Fibroblast of upper back skin (primary cell): ENCODE measurements at regions not wholly inside any gene's neighbourhood (a gene's known extent, or its start where the extent isn't known, plus 50 kb on each side); places are given as distances from the start of the nearest gene placed in this dataset.
A peak's percentile ranks its signal among the peaks of the same experiment; 100 is the strongest.

Source experiments
- DNase-seq: peaks from one replicate; pipeline ENCODE4 v3.0.0-alpha.2; 2013

DNA sequence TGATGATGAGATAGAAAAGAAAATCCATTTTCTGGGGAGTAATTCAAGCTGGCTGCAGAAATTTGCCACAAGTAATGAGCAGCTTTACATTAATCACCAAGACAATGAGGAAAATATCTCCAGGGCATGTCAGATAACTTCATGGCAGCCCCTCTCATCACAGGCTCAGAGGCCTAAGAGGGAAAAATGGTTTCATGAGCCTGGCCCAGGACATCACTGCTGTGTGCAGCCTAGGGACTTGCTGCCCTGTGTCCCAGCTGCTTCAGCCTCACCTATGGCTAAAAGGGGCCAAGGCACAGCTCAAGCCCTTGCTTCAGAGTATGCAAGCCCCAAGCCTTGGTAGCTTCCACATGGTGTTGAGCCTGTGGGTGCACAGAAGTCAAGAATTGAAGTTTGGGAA lies 161.7 kb downstream of the OPA1 start:
- no peak for DNase-seq

DNA sequence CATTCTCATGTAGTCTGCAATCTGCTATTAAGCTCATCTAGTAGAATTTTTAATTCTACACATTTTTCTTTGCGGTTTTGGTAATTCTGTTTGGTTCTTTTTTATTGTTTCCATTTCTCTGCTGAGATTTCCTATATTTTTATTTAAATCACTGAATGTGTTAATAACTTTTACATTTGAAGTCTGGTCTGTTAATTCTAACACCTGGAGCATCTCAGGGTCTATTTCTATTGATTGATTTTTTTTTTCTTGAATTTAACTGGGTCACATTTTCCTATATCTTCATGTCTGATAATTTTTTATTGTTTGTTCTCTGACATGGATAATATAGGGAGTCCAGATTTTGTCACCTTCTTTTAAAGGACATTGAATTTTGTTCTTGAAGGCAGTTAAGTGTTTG lies 163.5 kb downstream of the OPA1 start:
- DNase-seq: no peak

DNA sequence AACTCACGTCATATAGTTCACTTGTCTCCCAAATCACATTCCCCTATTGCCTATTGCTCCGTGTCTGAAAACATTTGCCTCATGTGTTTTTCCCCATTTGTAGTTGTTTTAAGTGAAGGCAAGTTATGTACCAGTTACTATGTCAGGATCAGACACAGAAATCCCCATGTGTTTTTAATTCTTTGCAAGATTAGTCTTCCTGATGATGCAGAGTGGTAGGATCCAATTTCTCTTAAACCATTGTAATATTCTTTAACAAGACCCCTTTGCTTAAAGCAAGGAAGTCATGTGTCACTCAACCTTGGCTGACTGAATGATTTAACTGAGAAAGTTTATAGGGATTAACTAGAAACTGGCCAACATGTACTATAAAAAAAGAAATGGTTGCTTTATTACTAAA lies 164.4 kb downstream of the OPA1 start:
- peak; percentile 21 for DNase-seq

GRCh38 chr3:193761969-193762368 lies 169.0 kb downstream of the OPA1 start:
- no peak for DNase-seq

- DNase-seq: no peak
These were observed 169.6 kb downstream of the OPA1 start for GRCh38 chr3:193762657-193763056.

GRCh38 chr3:193764959-193765358 lies 172.0 kb downstream of the OPA1 start:
- no peak for DNase-seq

GRCh38 chr3:193767353-193768069 lies 174.5 kb downstream of the OPA1 start:
- DNase-seq: no peak

DNA sequence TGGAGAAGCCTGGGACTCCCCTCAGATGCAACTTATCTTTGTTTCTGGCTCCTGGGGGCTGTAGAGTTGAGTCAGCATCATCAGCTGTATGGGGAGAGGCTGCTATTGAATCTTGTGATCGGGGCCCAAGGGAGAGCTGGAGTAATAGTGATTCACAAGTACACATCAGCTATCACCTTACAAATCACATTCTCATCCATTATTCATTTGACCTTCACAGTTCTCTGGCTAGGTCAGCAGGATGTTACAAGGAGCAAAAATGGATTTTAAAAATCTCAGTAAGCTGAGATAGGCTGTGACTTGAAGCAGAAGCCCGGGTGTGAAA lies 175.0 kb downstream of the OPA1 start:
- peak; percentile 83 for DNase-seq

DNA sequence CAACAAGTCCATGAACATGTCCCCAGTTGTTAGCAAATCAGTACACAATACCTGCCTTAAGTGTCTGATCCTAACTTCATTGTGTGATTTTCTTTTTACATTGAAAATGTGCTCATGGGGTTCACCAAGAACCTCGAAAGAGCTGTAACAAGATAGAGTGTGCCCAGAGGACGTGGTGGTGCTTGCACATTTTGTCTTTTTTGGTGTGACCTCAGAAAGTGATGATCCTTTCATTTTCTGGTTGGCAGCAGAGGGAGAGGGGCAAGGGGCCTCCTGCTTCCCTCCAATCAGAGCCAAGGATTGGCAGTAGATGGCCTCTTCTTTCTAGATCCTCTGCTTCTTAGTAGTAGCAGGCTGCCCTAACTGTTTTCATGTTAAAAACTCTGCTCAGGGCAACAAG lies 176.4 kb downstream of the OPA1 start:
- DNase-seq: no peak

DNA sequence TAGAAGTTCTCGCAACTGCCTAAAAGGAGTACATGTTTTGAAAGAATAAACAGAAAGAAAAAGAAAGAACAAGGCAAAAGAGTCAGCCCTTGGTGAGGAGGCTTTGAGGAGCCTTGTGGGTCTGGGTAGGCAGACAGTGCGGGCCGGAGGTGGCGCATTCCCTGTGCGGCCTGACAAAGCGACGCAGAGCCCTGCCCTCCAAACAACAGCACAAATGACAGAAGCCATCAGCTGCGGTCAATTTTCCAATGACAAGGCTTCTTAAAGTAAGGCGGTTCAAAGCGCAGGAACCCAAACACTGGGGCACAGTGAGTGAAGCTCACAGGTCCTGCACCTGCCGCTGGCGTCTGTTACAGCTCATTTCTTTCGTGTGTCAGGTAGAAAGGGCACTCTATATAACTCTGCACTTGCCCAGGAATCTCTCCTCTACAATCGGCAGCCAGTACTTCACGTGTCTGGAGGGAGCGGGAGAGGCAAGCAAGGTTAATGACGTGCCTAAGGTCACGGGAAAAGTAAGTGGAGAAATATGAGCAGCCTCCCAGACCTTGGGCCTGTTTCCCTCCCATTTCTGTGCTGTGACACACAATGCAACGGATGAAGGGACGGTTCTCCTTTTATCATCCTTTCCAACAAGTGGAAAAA lies 178.1 kb downstream of the OPA1 start:
- no peak for DNase-seq

DNA sequence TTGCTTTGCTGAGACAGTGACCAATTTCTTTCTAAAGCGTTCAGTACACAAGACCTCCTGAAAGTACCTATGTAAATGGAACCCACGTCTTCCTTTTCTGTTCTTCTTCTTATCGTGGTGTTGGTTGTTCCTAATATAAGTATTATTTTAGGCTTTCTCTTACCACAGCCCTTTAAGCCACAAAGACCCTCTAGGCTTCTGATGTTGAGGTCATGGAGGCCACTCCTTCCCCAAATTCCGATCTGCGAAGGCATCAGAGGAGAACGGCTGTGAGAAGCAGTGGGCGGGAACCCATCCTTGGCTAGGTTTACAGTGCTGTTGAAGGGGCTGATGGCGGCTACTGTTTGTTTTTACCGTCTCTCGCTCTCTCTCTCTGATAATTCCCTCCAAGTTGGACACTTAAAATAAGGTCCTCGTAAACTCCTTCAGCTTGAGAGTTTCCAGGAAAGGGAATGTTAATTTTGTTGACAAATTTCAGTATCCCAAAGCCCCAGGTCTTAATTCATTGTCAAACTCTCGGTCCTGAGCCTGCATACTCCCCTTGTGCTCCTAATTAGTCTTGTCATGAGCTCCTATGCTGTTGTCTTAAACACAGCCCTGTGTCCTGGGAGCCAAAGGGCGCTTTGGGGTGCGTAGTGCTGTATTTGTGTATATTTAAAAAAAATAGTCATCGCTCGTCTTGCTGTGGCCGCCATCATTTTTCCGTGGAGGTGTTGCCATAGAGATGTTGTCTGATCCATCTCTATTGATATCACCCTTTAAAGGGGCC lies 178.8 kb downstream of the OPA1 start:
- DNase-seq: no peak

DNA sequence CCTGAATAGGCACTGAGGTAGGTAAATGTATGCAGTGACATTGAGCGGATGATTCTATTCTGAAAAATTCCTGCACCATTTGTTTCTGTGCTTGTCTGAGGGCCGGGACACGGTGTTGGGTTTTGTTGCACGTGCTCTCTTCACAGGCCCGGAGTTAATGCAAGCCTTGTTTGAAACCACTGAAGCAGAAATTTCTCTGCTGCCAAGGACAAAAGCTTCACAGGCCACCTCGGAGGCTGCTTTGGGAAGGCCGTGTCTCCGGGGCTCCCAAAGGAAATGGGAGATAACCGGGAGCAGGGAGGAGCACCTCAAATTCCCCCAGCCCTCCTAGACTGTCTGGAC lies 179.4 kb downstream of the OPA1 start:
- no peak for DNase-seq

DNA sequence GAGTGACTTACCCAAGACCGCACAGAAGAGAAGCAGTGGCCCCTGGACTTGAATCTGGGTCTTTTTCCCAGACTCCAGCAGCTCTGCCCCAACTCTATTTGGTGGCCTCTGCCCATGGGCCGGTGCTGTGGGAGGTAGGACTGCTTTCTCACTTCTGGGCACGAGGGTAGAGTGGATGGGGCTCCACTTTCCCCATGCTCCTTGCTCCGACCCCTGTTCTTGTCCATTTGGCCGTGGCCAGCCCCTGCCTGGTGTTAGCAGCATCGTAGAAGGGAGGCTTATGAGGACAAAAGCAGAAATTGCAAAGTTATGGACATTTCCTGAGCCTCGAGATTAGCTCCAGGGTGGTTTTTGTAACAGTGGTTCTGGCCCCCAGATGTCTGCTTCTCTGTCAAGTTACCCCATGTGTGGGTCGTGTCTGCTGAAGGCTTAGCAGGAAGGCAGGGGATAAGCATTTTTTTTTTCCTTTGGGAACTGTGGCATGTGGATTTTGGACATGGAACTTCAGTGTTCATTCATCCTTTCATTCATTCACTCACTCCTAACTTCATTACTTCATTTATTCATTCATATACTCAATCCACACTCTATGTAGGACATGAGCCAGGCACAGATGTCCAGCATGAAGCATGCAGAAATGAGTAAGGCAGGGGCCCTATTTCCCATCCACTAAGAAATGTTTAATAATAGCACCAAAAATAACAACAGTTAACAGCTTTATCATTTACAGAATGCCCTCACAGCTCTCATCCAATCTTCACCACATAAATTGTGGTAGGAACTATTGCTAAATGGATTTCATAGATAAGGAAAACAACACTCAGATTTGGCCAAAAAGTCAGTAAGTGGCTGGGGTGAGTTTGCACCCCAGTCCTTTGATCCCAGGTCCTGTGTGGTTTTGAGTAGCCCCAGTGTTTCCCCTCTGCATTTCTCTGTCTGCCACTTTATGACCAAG lies 180.5 kb downstream of the OPA1 start:
- DNase-seq: no peak

GRCh38 chr3:193774272-193774915 lies 181.4 kb downstream of the OPA1 start:
- no peak for DNase-seq

DNA sequence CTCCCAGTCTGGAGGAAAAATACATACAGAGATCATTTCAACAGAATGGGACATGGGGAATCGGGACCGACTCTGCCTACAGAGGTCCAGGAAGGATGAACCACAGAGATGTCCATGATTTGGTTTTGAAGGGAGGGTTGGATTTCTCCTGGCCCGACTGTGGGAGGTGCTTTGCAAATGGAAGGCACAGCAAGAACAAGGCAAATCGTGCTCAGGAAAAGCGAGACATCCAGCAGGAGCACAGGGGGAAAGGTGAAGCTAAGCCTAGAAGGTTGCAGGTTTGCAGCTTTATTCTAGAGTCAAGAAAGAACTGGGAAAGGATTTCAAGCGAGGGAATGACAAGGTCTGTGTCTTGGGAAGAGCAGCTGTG lies 181.9 kb downstream of the OPA1 start:
- DNase-seq: no peak

DNA sequence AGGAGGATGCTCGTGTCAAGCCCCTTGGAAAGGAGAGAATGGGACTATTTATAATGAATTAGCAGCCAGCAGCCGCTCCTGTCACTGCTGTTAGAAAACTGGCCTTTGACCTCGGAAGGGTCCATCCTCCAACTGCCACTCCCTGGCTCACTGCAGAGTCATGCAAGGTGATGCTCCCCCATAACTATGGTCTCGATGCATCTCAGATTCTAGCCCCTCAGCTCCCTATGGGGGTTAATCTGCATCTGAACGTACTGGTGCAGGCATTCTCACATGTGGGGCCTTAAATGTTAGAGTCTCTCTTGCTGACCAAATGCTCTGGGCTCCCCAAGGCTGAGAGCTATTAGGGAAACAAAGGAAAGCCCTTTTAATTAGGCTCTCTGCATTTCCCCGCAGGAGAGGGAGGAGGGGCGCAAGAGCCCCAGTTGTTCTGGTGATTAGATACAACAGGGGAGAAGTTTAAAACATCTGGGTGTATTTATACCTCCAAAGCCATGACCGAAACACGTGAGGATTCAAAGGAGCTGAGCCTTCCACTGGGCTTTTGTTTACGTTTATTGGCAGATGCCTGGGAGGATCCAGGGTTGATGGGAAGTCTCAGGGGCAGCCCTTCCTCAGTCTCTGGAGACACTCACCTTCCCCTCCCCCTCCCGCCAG lies 182.5 kb downstream of the OPA1 start:
- DNase-seq: no peak

- no peak for DNase-seq
These were observed 183.8 kb downstream of the OPA1 start for GRCh38 chr3:193776626-193777358.

DNA sequence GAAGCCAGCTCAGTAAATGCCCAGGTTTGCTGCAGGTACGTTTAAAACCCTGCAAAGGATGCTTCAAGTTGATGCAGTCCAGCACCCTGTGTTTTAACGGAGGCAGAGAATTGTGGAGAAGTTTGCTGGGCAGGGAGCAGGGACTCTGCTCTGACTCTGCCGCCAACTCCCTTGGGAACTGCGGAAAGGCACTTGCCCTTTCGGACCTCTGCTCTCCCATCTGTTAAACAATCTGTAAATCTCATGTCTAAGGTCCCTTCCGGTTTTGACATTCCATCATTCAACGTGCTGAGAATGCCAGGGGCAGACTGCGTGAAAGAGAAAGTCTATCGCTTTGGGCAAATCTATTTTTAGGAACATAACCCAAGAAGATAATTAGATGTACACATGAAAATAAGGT lies 184.5 kb downstream of the OPA1 start:
- no peak for DNase-seq

DNA sequence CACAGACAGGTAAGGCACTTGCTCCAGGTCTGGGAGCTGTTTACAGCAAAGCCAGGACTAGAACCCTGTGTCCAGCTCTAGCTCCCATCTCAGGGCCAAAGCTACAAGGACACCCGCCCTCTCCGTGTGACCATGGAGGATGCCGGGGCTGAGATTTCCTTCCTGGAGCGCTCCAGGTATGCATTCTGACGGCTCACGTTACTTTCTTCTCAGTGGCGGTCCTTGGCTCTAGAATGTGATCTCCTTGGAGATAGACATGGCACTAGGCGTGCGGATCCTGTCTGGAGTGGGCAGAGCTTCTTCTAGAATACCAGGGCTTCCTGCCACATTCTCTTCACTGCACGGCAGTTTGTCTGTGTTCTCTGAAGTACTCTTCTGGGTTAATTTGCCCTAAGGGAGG lies 185.7 kb downstream of the OPA1 start:
- no peak for DNase-seq

GRCh38 chr3:193779933-193780332 lies 186.9 kb downstream of the OPA1 start:
- DNase-seq: no peak

DNA sequence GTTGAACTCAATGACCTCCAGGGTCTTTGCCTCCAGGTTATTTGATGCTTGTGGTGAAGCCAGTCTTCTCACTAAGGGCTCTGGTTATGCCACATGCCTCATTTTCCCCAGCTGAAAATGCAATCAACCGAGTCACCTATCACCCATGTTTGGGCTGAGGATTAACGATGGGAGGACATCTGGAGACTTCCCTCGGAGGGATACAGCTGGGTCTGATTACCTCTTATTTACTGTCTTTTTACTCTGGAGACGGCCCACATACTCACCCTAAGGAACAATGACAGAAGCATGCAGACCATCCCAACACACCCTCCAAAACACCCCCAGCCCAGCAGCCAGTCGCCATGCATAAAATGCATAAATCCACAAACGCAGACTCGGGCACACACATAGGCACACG lies 187.4 kb downstream of the OPA1 start:
- DNase-seq: peak; percentile 42
